ENCODE measurements at regions not wholly inside any gene's neighbourhood (a gene's known extent, or its start where the extent isn't known, plus 50 kb on each side); places are given as distances from the start of the nearest gene placed in this dataset.

DNA sequence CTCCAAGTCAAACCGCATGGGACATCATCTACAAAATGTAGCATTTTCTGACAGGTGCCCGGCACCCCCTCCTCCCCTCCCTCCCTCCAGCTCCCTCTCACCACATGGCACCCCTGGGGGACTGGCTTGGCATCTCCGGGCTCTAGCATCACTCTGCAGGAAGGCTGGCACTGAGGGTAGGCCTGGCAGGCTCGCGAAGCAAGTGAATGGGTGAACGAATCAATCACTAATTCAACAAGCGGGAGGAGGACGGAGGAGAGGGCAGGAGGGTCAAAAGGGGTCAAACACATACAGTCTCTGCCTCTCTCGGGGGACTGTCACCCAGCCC is 155.7 kb downstream of the NUP210 start:
- Histone ChIP-seq H3K4me1 (ENCODE audit: control insufficient read depth, insufficient read depth, low read length) (peaks cover 8% of the 10 kb centered on the region; the same call in 1 of the 2 replicates), H3K79me2 (ENCODE audit: control insufficient read depth, insufficient read depth, low read length) (no peaks in the 10 kb centered on the region), H3K4me3 (no peak overlapping the region), H4K20me1 (ENCODE audit: control insufficient read depth, insufficient read depth) (no peaks in the 10 kb centered on the region), H2AFZ (ENCODE audit: control insufficient read depth, low read depth, low read length) (no peak overlapping the region), H3K27ac (ENCODE audit: control insufficient read depth, insufficient read depth) (no peak overlapping the region), H3K27me3 (replicated peaks in 1 of 2; ENCODE audit: control insufficient read depth in 2 of 2, insufficient read depth in 2 of 2, low read length in 1 of 2) (no peaks in the 10 kb centered on the region; a peak in 1 of 4 replicates), H3K4me2 (ENCODE audit: control insufficient read depth, insufficient read depth) (no peak overlapping the region), H3K9me3 (replicated peaks; ENCODE audit: control insufficient read depth, insufficient read depth, low read length) (no peaks in the 10 kb centered on the region; the same call in 2 of the 3 replicates), H3K36me3 (ENCODE audit: control insufficient read depth in 2 of 2, insufficient read depth in 2 of 2, low read length in 1 of 2) (no peaks in the 10 kb centered on the region), H3K9ac (ENCODE audit: control insufficient read depth, insufficient read depth, low read length) (no peak overlapping the region)
- in situ Hi-C loops (cut with MboI) (no loop called here), intact Hi-C loops (cut with micrococcal nuclease; ENCODE audit: unreplicated experiment) (no loop called here)
- no TSS peak for BruUV-seq (replicated peaks)
- ATAC-seq = no peak
- TF ChIP-seq EED (IDR thresholded peaks at IDR 0.05; ENCODE audit: low read depth) (no peak), HDAC2 (IDR thresholded peaks at IDR 0.05) (no peak), SKIL (IDR thresholded peaks at IDR 0.05; ENCODE audit: low read depth, poor library complexity, severe bottlenecking) (no peak), SMARCA5 (IDR thresholded peaks at IDR 0.05) (no peak), BMI1 (IDR thresholded peaks at IDR 0.05; ENCODE audit: borderline replicate concordance) (no peak), BCLAF1 (IDR thresholded peaks at IDR 0.05) (no peak), CREM (IDR thresholded peaks at IDR 0.05; ENCODE audit: low read depth) (no peak), CEBPB (IDR thresholded peaks at IDR 0.05; ENCODE audit: borderline replicate concordance in 1 of 2, low read depth in 2 of 2, low read length in 2 of 2) (no peak), CREB1 (IDR thresholded peaks at IDR 0.05; ENCODE audit: low read depth) (no peak), ZSCAN29 (IDR thresholded peaks at IDR 0.05) (no peak), MEF2A (IDR thresholded peaks at IDR 0.05; ENCODE audit: insufficient read depth, low read depth, low read length) (no peak), DPF2 (IDR thresholded peaks at IDR 0.05) (no peak), MAX (IDR thresholded peaks at IDR 0.05; ENCODE audit: low read depth, low read length) (no peak)
- TF ChIP-seq, protein P1, sequence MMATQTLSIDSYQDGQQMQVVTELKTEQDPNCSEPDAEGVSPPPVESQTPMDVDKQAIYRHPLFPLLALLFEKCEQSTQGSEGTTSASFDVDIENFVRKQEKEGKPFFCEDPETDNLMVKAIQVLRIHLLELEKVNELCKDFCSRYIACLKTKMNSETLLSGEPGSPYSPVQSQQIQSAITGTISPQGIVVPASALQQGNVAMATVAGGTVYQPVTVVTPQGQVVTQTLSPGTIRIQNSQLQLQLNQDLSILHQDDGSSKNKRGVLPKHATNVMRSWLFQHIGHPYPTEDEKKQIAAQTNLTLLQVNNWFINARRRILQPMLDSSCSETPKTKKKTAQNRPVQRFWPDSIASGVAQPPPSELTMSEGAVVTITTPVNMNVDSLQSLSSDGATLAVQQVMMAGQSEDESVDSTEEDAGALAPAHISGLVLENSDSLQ (IDR thresholded peaks at IDR 0.05) = no peak
- ChIA-PET POLR2A (no interaction called here), SMC1A (ENCODE audit: uncharacterized antibody, unreplicated experiment) (no interaction called here), RAD21 (ENCODE audit: unreplicated experiment) (no interaction called here), CTCF (no interaction called here)
- no peak for FAIRE-seq
- DNase-seq (ENCODE audit: low read depth, low spot score) = no peak
- 49% methylated on average over 8 of the region's 9 CpGs for WGBS (ENCODE audit: insufficient coverage, insufficient replicate concordance, low lambda C conversion rate, missing lambda C conversion rate)
